NB4 (cell line): ENCODE measurements at regions not wholly inside any gene's neighbourhood (a gene's known extent, or its start where the extent isn't known, plus 50 kb on each side); places are given as distances from the start of the nearest gene placed in this dataset.

Source experiments
- DNase-seq: peaks from one replicate; pipeline ENCODE4 v3.0.0; 2010; ENCODE audit warnings: low read depth
- H3K4me3 ChIP-seq: one replicate; pipeline ENCODE4 v1.5.1; 2011; ENCODE audit warnings: mild to moderate bottlenecking, low read depth, low read length, moderate library complexity
- MAX ChIP-seq: IDR thresholded peaks from 2 replicates; pipeline ENCODE4 v1.6.1; 2011; ENCODE audit warnings: low read depth, low read length
- MYC ChIP-seq: IDR thresholded peaks from 2 replicates; pipeline ENCODE4 v1.6.1; 2011; ENCODE audit warnings: low read depth, low read length
- POLR2A ChIP-seq: IDR thresholded peaks from 2 replicates; pipeline ENCODE4 v1.6.1; 2011; ENCODE audit warnings: mild to moderate bottlenecking; ENCODE audit not compliant: insufficient read length; ENCODE audit errors: extremely low read depth
- TF ChIP-seq, protein P1 (sequence below): IDR thresholded peaks from one replicate; pipeline ENCODE4 v1.5.1; 2012; ENCODE audit warnings: low read depth, low read length

- H3K4me3 ChIP-seq = no peak overlapping the region
- no peak for DNase-seq
- TF ChIP-seq POLR2A (no peak), MYC (no peak), MAX (no peak)
- TF ChIP-seq, protein P1, sequence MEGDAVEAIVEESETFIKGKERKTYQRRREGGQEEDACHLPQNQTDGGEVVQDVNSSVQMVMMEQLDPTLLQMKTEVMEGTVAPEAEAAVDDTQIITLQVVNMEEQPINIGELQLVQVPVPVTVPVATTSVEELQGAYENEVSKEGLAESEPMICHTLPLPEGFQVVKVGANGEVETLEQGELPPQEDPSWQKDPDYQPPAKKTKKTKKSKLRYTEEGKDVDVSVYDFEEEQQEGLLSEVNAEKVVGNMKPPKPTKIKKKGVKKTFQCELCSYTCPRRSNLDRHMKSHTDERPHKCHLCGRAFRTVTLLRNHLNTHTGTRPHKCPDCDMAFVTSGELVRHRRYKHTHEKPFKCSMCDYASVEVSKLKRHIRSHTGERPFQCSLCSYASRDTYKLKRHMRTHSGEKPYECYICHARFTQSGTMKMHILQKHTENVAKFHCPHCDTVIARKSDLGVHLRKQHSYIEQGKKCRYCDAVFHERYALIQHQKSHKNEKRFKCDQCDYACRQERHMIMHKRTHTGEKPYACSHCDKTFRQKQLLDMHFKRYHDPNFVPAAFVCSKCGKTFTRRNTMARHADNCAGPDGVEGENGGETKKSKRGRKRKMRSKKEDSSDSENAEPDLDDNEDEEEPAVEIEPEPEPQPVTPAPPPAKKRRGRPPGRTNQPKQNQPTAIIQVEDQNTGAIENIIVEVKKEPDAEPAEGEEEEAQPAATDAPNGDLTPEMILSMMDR = no peak
Measured at GRCh38 chr11:80822308-80822707, 1381.5 kb upstream of the TENM4 start.

DNA sequence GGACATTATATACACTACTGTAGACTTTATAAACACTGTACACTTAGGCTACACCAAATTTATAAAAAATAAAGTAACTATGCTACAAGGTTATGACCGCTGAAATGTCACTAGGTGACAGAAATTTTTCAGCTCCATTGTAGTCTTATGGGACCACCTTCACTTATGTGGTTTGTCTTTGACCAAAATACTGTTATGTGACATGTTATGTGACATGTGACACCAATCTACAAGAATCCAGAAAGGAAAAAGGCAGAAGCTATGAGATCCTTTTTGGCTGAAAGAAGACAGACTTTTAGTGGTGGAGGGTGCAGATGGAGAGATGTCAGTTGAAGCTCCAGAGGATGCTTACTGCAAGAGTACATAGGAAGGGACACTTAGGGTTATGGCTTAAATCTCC, 1378.4 kb upstream of the TENM4 start:
- TF ChIP-seq POLR2A = no peak
- TF ChIP-seq MAX = no peak
- no peak for TF ChIP-seq MYC
- TF ChIP-seq, protein P1 = no peak
- DNase-seq = no peak

DNA sequence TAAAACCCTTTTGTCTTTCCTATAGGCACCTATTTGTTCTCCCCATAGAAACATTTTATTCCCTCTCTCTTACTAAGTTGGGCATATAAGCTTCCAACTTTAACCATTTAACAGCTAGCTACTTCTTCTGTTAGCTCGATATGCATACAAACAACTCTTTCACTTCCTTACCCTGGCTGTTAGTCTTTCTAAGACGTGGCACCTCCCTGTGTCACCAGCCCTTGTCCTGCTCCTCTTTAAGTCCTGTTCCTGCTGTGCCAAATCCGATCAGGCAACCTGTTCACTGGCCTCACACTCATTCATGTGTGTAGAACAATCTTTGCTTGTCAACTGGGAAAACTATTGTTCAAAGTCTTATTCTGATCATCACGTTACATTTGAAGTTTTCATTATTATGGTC, 1376.1 kb upstream of the TENM4 start:
- no peak for TF ChIP-seq MYC
- TF ChIP-seq, protein P1 = no peak
- TF ChIP-seq POLR2A = no peak
- no peak for TF ChIP-seq MAX
- no peak overlapping the region for H3K4me3 ChIP-seq
- DNase-seq = no peak

More for the DNA sequence above, 1378.4 kb upstream of the TENM4 start:
- no peak overlapping the region for H3K4me3 ChIP-seq

GRCh38 chr11:80816454-80816847, 1375.6 kb upstream of the TENM4 start:
- TF ChIP-seq POLR2A (no peak), MAX (no peak), MYC (no peak)
- TF ChIP-seq, protein P1 = no peak
- DNase-seq = no peak
- H3K4me3 ChIP-seq = no peak overlapping the region

- no peak overlapping the region for H3K4me3 ChIP-seq
- TF ChIP-seq, protein P1 = no peak
- TF ChIP-seq MAX (no peak), MYC (no peak), POLR2A (no peak)
- peak; percentile 16 for DNase-seq
Measured at GRCh38 chr11:80815752-80816453, 1375.1 kb upstream of the TENM4 start.
